ENCODE measurements at regions not wholly inside any gene's neighbourhood (a gene's known extent, or its start where the extent isn't known, plus 50 kb on each side); places are given as distances from the start of the nearest gene placed in this dataset.

DNA sequence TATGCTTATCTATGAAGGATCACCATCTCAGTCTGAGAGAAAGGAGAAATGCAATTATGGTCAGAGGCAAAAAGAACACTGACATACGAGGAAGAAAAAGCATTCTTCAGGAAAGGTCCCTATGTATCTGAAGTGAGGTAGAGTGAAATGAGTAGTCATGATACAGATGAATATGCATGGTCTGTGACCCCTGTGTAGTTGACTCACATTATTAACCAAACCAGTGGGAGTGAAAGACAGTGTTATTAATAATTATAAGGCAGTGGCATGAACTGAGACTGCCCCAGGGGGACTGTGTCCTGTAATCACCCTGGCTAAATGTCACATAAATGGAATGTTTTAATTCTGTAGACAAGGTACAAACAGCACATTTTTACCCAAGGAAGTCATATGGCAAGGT lies 1320.2 kb upstream of the PCDH9 start:
- no peak overlapping the region for H2BK20ac ChIP-seq (ENCODE audit: low read length)
- no peaks in the 10 kb centered on the region for H3K4me1 ChIP-seq (replicated peaks in 1 of 4; ENCODE audit: control insufficient read depth in 3 of 4, insufficient read depth in 4 of 4, low read length in 3 of 4)
- ChIA-PET POLR2A (ENCODE audit: partially characterized antibody) (no interaction called here), CTCF (ENCODE audit: partially characterized antibody) (no interaction called here)
- no peak overlapping the region for H3K4me3 ChIP-seq (ENCODE audit: extremely low read depth in 1 of 4, insufficient read depth in 2 of 4, low read depth in 3 of 4, low read length in 4 of 4)
- H3K36me3 ChIP-seq (ENCODE audit: control insufficient read depth in 2 of 4, insufficient read depth in 4 of 4, low read length in 3 of 4) = no peaks in the 10 kb centered on the region
- no peak overlapping the region for H3K23ac ChIP-seq (ENCODE audit: insufficient read length)
- H3K79me2 ChIP-seq (ENCODE audit: control insufficient read depth in 1 of 2, insufficient read depth in 2 of 2, low read length in 2 of 2) = no peaks in the 10 kb centered on the region
- no peak overlapping the region for H4K5ac ChIP-seq (ENCODE audit: insufficient read length, low read depth, low read length)
- H2AFZ ChIP-seq (ENCODE audit: low read length) = no peak overlapping the region
- H3K23me2 ChIP-seq (ENCODE audit: low read depth, low read length) = no peaks in the 10 kb centered on the region
- H3K14ac ChIP-seq (ENCODE audit: insufficient read length) = no peak overlapping the region
- no peak overlapping the region for H2BK15ac ChIP-seq (ENCODE audit: low read length)
- no peak overlapping the region for H2BK120ac ChIP-seq (replicated peaks; ENCODE audit: low read depth, low read length)
- no peaks in the 10 kb centered on the region for H3K9me3 ChIP-seq (ENCODE audit: insufficient read depth in 2 of 2, low read depth in 1 of 2, low read length in 1 of 2)
- no peak overlapping the region for H2AK5ac ChIP-seq (ENCODE audit: low read depth, low read length)
- TF ChIP-seq E2F6 (IDR thresholded peaks at IDR 0.05) (no peak), EGR1 (IDR thresholded peaks at IDR 0.05; ENCODE audit: borderline replicate concordance, low read depth, low read length) (no peak), HDAC2 (IDR thresholded peaks at IDR 0.05; ENCODE audit: borderline replicate concordance in 1 of 2, low read depth in 2 of 2, low read length in 2 of 2) (no peak), SUZ12 (IDR thresholded peaks at IDR 0.05; ENCODE audit: low read length) (no peak), TEAD4 (IDR thresholded peaks at IDR 0.05; ENCODE audit: low read depth, low read length) (no peak), CTBP2 (IDR thresholded peaks at IDR 0.05; ENCODE audit: borderline replicate concordance, insufficient read depth, insufficient read length, low read length) (no peak), POLR2AphosphoS5 (IDR thresholded peaks at IDR 0.05; ENCODE audit: low read depth, low read length) (no peak), HDAC6 (IDR thresholded peaks at IDR 0.05; ENCODE audit: low read depth, low read length) (no peak), SIX5 (IDR thresholded peaks at IDR 0.05; ENCODE audit: low read depth, low read length) (no peak), RXRA (IDR thresholded peaks at IDR 0.05; ENCODE audit: insufficient read depth, low read depth, low read length) (no peak)
- TF ChIP-seq, protein P1, sequence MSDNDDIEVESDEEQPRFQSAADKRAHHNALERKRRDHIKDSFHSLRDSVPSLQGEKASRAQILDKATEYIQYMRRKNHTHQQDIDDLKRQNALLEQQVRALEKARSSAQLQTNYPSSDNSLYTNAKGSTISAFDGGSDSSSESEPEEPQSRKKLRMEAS (IDR thresholded peaks at IDR 0.05) = no peak
- DNase-seq (ENCODE audit: low read depth in 1 of 2, low spot score in 2 of 2) (no peak), FAIRE-seq (no peak)
- no peak overlapping the region for H3K27ac ChIP-seq (ENCODE audit: low read depth, low read length)
- no peaks in the 10 kb centered on the region for H3K79me1 ChIP-seq (ENCODE audit: low read depth, low read length)
- no peak overlapping the region for H2BK5ac ChIP-seq (ENCODE audit: low read depth, low read length)
- H3K4ac ChIP-seq (replicated peaks; ENCODE audit: insufficient read length, low read depth, low read length) = no peak overlapping the region
- H3K27me3 ChIP-seq (replicated peaks in 1 of 4; ENCODE audit: control insufficient read depth in 3 of 4, extremely low read depth in 1 of 4, insufficient read depth in 3 of 4, low read length in 3 of 4) = no peaks in the 10 kb centered on the region
- no peak overlapping the region for H4K91ac ChIP-seq (replicated peaks; ENCODE audit: insufficient read length, low read length)
- no peak overlapping the region for H3K18ac ChIP-seq (ENCODE audit: extremely low read depth, low read length)
- H3K9ac ChIP-seq (replicated peaks in 1 of 4; ENCODE audit: extremely low read depth in 1 of 4, low read depth in 3 of 4, low read length in 3 of 4) = no peak overlapping the region
- no peak overlapping the region for H3K56ac ChIP-seq (replicated peaks; ENCODE audit: insufficient read length, low read depth, low read length)
- no peak overlapping the region for H2BK12ac ChIP-seq (ENCODE audit: low read depth, low read length)
- no peak overlapping the region for H4K8ac ChIP-seq (ENCODE audit: extremely low read depth, insufficient read depth, low read length)
- 91% methylated on average over 1 of the region's 1 CpG; no CpG with 5 or more reads in 1 of the 2 experiments for WGBS, 2 experiments (ENCODE audit: extremely low coverage in 1 of 2, insufficient coverage in 1 of 2, insufficient read length in 1 of 2, insufficient replicate concordance in 2 of 2, low coverage in 1 of 2, low lambda C conversion rate in 2 of 2, missing lambda C conversion rate in 1 of 2)
- H4K20me1 ChIP-seq (replicated peaks in 1 of 2; ENCODE audit: control insufficient read depth in 1 of 2, insufficient read depth in 2 of 2, low read length in 2 of 2) = no peaks in the 10 kb centered on the region
- H3K4me2 ChIP-seq (ENCODE audit: insufficient read depth in 1 of 2, low read depth in 2 of 2, low read length in 2 of 2) = no peak overlapping the region

Measured in H1 (cell line).